Heart right ventricle (tissue), 16 donors: ENCODE measurements at regions not wholly inside any gene's neighbourhood (a gene's known extent, or its start where the extent isn't known, plus 50 kb on each side); places are given as distances from the start of the nearest gene placed in this dataset.

Experiments used
- ATAC-seq, 8 donors: fragments of 200-7000 bp; cut with Tn5 transposase; one replicate each; pipeline ENCODE4 v1.9.1; 2020; ENCODE audit warnings: mild to moderate bottlenecking in 8 of 8, moderate library complexity in 8 of 8, moderate number of reproducible peaks in 1 of 8
- DNase-seq, 2 donors: peaks; one replicate each; pipeline ENCODE4 v3.0.0-alpha.2; 2020
- H3K27ac ChIP-seq, 10 donors: fragments of 200-600 bp; sonication (generic) in 2 of 10; one replicate each; pipeline versions ENCODE4 v1.5.0 to v1.8.0; 2020 to 2022; ENCODE audit warnings: mild to moderate bottlenecking in 3 of 10
- H3K27me3 ChIP-seq, 7 donors: fragments of 200-600 bp; one replicate each; pipeline ENCODE4 v1.8.0; 2021 to 2022; ENCODE audit warnings: mild to moderate bottlenecking in 2 of 7
- H3K36me3 ChIP-seq, 9 donors: fragments of 200-600 bp; sonication (generic) in 1 of 9; one replicate each; pipeline versions ENCODE4 v1.5.0 to v1.8.0; 2020 to 2022; ENCODE audit warnings: mild to moderate bottlenecking in 2 of 9
- H3K4me1 ChIP-seq, 9 donors: fragments of 200-600 bp; sonication (generic) in 1 of 9; one replicate each; pipeline versions ENCODE4 v1.5.0 to v1.8.0; 2020 to 2022; ENCODE audit warnings: mild to moderate bottlenecking in 4 of 9
- H3K4me3 ChIP-seq, 10 donors: fragments of 200-600 bp; sonication (generic) in 2 of 10; one replicate each; pipeline versions ENCODE4 v1.5.0 to v1.8.0; 2020 to 2022; ENCODE audit warnings: mild to moderate bottlenecking in 7 of 10, moderate library complexity in 2 of 10
- H3K9me3 ChIP-seq, 11 donors: fragments of 200-600 bp in 10 of 11; sonication (generic) in 2 of 11; one replicate each; pipeline versions ENCODE4 v1.5.0 to v1.8.0; 2013 to 2022; ENCODE audit warnings: mild to moderate bottlenecking in 2 of 11, control low read depth in 1 of 11, moderate library complexity in 1 of 11
- CTCF ChIP-seq, 9 donors: fragments of 200-600 bp; sonication (generic) in 2 of 9; IDR thresholded peaks; one replicate each; pipeline versions ENCODE4 v1.5.0 to v1.8.0; 2021 to 2022; ENCODE audit warnings: antibody characterized with exemption in 9 of 9, mild to moderate bottlenecking in 5 of 9, moderate library complexity in 1 of 9
- WGBS, 2 donors: extraction: QIAGEN DNeasy Blood & Tissue Kit; methylation state at CpG; one replicate each; pipeline ENCODE4 v1.1.7; 2013; ENCODE audit warnings: inconsistent platforms in 1 of 2; 5-methylcytosine and 5-hydroxymethylcytosine counted together
- intact Hi-C, 10 donors: fragments of 100-400 bp; cut with DNase I; formaldehyde crosslinking; loops; one replicate each; pipeline versions ENCODE4 v1.11.1 to v1.14.2; 2022
- donor health status: Arrhythmogenic right ventricular cardiomyopathy.
- donor health status: ischemic (EF 13 %, LVEDD 7.1; RV severe dilation, severe dysfunction).
- donor health status: healthy with polysubstance abuse.
- donor health status: DM: no; HTN: yes; CAD: no.
- donor health status: DM: no; HTN: no; CAD: no.
- donor health status: ischemic (EF 25% LVEDD 6.9; RV normal size, moderate dysfunction).
- donor health status: ischemic (EF 25% LVEDD 5.7; RV mildly dilated, moderate dysfunction).
- donor health status: healthy.
- donor health status: DM: yes; HTN: yes; CAD: no.
- donor health status: Ischemic cardiomyopathy.
- donor health status: ischemic (EF 35%, LVEDD 5.7; RV mildly dilated, moderate dysfunction).
- donor health status: nonischemic (EF 11% LVEDD 7.7; RV severe dilation, severe dysfunction).
- donor health status: DM: yes; HTN: yes; CAD: no.
- donor health status: PGD.
- donor health status: ischemic (EF 29% LVEDD 5.4; RV normal size, mild dysfunction).
- donor health status: nonischemic (EF 23%, LVEDD 6.1; RV moderate dilation, normal function).

- no peak for TF ChIP-seq CTCF (IDR thresholded peaks at IDR 0.05)
- Histone ChIP-seq H3K4me1 (peaks cover 0 to 28% (median 20%) of the 10 kb centered on the region in 9 donors), H3K36me3 (no peaks in the 10 kb centered on the region), H3K27me3 (peaks cover 0 to 60% (median 34%) of the 10 kb centered on the region in 7 donors), H3K27ac (no peak overlapping the region), H3K4me3 (no peak overlapping the region), H3K9me3 (peaks cover 0 to 13% (median 0%) of the 10 kb centered on the region in 11 donors)
- no peak for DNase-seq
- 69 to 74% methylated on average over 2 of the region's 2 CpGs for WGBS, 2 donors
- no peak for ATAC-seq
- intact Hi-C loops, result no loop called here
These were observed 155.6 kb upstream of the GOLIM4 start for GRCh38 chr3:168251371-168251770.

- Histone ChIP-seq H3K4me1 (peaks cover 0 to 28% (median 20%) of the 10 kb centered on the region in 9 donors), H3K36me3 (no peaks in the 10 kb centered on the region), H3K27me3 (peaks cover 0 to 69% (median 44%) of the 10 kb centered on the region in 7 donors), H3K27ac (no peak overlapping the region), H3K4me3 (peak overlapping the region in 9 of 10 donors; percentile 38 to 84 (median 61)), H3K9me3 (peaks cover 0 to 4% (median 0%) of the 10 kb centered on the region in 11 donors)
- no peak for ATAC-seq
- WGBS, 2 donors, result 1 to 3% methylated on average over 16 of the region's 16 CpGs
- TF ChIP-seq CTCF (IDR thresholded peaks at IDR 0.05), result no peak
- no peak for DNase-seq
- intact Hi-C loops, result no loop called here
These were observed 154.7 kb upstream of the GOLIM4 start for GRCh38 chr3:168250415-168250861.

GRCh38 chr3:168249550-168250414 lies 154.1 kb upstream of the GOLIM4 start:
- ATAC-seq (peak; percentile 81 to 95 (median 88)), DNase-seq (peak; percentile 51 to 69)
- Histone ChIP-seq H3K9me3 (no peaks in the 10 kb centered on the region), H3K4me3 (peak overlapping the region; percentile 33 to 84 (median 61)), H3K4me1 (peaks cover 0 to 28% (median 20%) of the 10 kb centered on the region in 9 donors), H3K27me3 (peaks cover 0 to 73% (median 50%) of the 10 kb centered on the region in 7 donors), H3K27ac (peak overlapping the region in 4 of 10 donors; percentile 2 to 56 (median 20)), H3K36me3 (no peaks in the 10 kb centered on the region)
- intact Hi-C loops, result no loop called here
- peak in 7 of 9 donors; percentile 23 to 61 (median 41) for TF ChIP-seq CTCF (IDR thresholded peaks at IDR 0.05)
- WGBS, 2 donors, result 0% methylated on average over 85 to 89 of the region's 89 CpGs

- peaks cover 0 to 74% (median 55%) of the 10 kb centered on the region in 7 donors for H3K27me3 ChIP-seq
- H3K4me1 ChIP-seq, result peaks cover 0 to 28% (median 20%) of the 10 kb centered on the region in 9 donors
- DNase-seq, result no peak
- peak overlapping the region; percentile 33 to 84 (median 61) for H3K4me3 ChIP-seq
- WGBS, 2 donors, result 1% methylated on average over 15 to 16 of the region's 16 CpGs
- H3K36me3 ChIP-seq, result no peaks in the 10 kb centered on the region
- intact Hi-C loops, result no loop called here
- TF ChIP-seq CTCF (IDR thresholded peaks at IDR 0.05), result no peak
- H3K9me3 ChIP-seq, result no peaks in the 10 kb centered on the region
- H3K27ac ChIP-seq, result peak overlapping the region in 4 of 10 donors; percentile 2 to 56 (median 20)
- peak in 7 of 8 donors; percentile 2 to 48 (median 19) for ATAC-seq
These were observed 153.5 kb upstream of the GOLIM4 start for GRCh38 chr3:168249205-168249549.
